SU-DHL-6 (cell line): ENCODE measurements at regions not wholly inside any gene's neighbourhood (a gene's known extent, or its start where the extent isn't known, plus 50 kb on each side); places are given as distances from the start of the nearest gene placed in this dataset.

ENCODE experiments used
- H2AFZ ChIP-seq: fragments of 200-600 bp; sonication (generic); 2 replicates; pipeline ENCODE4 v1.6.1; 2014; ENCODE audit warnings: low read depth, mild to moderate bottlenecking, moderate library complexity, mixed read lengths, antibody characterized with exemption, low read length; ENCODE audit not compliant: severe bottlenecking
- H3F3A ChIP-seq: fragments of 200-600 bp; shearing (Covaris generic); 2 replicates; pipeline ENCODE4 v1.6.0; 2016; ENCODE audit warnings: antibody characterized with exemption, mild to moderate bottlenecking; ENCODE audit not compliant: insufficient read depth
- H3K27ac ChIP-seq: fragments of 200-600 bp; sonication (generic); 2 replicates; pipeline ENCODE4 v1.5.1; 2016; ENCODE audit warnings: low read depth, mild to moderate bottlenecking, low read length, moderate library complexity, mixed read lengths
- H3K27me3 ChIP-seq: fragments of 200-600 bp; sonication (generic), shearing (Covaris generic); 2 replicates; pipeline ENCODE4 v1.6.0; 2014; ENCODE audit warnings: mild to moderate bottlenecking, low read length
- H3K36me3 ChIP-seq: fragments of 200-600 bp; sonication (generic); 2 replicates; pipeline ENCODE4 v1.6.1; 2014; ENCODE audit warnings: mild to moderate bottlenecking, low read length, mixed read lengths
- H3K4me2 ChIP-seq: fragments of 300-600, 200-600 bp; shearing (Covaris generic), sonication (generic); 2 replicates; pipeline ENCODE4 v1.6.0; 2014; ENCODE audit warnings: low read length, low read depth, mild to moderate bottlenecking; ENCODE audit not compliant: poor library complexity, severe bottlenecking
- H3K4me3 ChIP-seq: fragments of 200-600 bp; sonication (generic); 2 replicates; pipeline ENCODE4 v1.5.1; 2014; ENCODE audit warnings: antibody characterized with exemption, low read length, mild to moderate bottlenecking, mixed read lengths; ENCODE audit not compliant: insufficient read depth, poor library complexity, severe bottlenecking
- H3K79me2 ChIP-seq: fragments of 200-600 bp; sonication (generic); 2 replicates; pipeline ENCODE4 v1.6.1; 2014; ENCODE audit warnings: mild to moderate bottlenecking, low read length, moderate library complexity; ENCODE audit not compliant: insufficient read depth
- H3K9ac ChIP-seq: fragments of 200-600 bp; sonication (generic); 2 replicates; pipeline ENCODE4 v1.7.0; 2014; ENCODE audit warnings: mild to moderate bottlenecking, low read length
- H3K9me2 ChIP-seq: fragments of 200-600 bp; sonication (generic); replicated peaks from 2 replicates; pipeline ENCODE4 v1.6.1; 2014; ENCODE audit warnings: low read length; ENCODE audit not compliant: insufficient read depth
- H3K9me3 ChIP-seq: fragments of 200-600 bp; sonication (generic); 2 replicates; pipeline ENCODE4 v1.6.1; 2014; ENCODE audit warnings: low read length, mixed read lengths; ENCODE audit not compliant: insufficient read depth
- H4K20me1 ChIP-seq: fragments of 200-600 bp; sonication (generic); 2 replicates; pipeline ENCODE4 v1.6.1; 2014; ENCODE audit warnings: low read depth, mild to moderate bottlenecking, antibody characterized with exemption, low read length, moderate library complexity, mixed read lengths
- EZH2phosphoT487 ChIP-seq: fragments of 200-600 bp; sonication (generic), shearing (Covaris generic); conservative IDR thresholded peaks from 2 replicates; pipeline ENCODE4 v1.6.1; 2018; ENCODE audit warnings: mild to moderate bottlenecking, antibody characterized with exemption, low read length, moderate library complexity, mixed read lengths
- TF ChIP-seq, protein P1 (sequence below): fragments of 200-600 bp; sonication (generic); IDR thresholded peaks from one replicate; pipeline ENCODE4 v1.5.1; 2017; ENCODE audit warnings: antibody characterized with exemption, mild to moderate bottlenecking, low read length, moderate library complexity; ENCODE audit not compliant: insufficient read depth, poor library complexity, severe bottlenecking

DNA sequence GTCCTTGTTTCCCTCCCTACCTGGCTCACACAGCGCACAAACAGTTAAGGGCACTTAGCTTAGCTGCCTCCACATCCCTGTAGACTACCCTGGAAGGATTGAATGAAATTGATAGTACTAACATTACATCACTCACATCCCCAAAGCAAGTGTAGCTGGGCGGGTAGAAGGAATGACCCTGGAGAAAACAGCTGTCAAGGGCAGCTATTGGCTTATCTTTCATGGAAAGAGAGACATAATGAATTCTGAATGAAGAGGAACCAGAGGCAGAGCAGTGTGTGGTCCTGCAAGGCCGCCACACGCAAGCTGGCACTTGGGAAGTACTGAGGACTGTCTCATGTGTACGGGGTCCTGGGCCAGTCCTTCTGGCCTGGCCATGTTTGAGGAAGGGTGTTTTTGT, 369.6 kb upstream of the RGMA start:
- no peaks in the 10 kb centered on the region for H3K36me3 ChIP-seq
- H2AFZ ChIP-seq: no peak overlapping the region
- TF ChIP-seq, protein P1, sequence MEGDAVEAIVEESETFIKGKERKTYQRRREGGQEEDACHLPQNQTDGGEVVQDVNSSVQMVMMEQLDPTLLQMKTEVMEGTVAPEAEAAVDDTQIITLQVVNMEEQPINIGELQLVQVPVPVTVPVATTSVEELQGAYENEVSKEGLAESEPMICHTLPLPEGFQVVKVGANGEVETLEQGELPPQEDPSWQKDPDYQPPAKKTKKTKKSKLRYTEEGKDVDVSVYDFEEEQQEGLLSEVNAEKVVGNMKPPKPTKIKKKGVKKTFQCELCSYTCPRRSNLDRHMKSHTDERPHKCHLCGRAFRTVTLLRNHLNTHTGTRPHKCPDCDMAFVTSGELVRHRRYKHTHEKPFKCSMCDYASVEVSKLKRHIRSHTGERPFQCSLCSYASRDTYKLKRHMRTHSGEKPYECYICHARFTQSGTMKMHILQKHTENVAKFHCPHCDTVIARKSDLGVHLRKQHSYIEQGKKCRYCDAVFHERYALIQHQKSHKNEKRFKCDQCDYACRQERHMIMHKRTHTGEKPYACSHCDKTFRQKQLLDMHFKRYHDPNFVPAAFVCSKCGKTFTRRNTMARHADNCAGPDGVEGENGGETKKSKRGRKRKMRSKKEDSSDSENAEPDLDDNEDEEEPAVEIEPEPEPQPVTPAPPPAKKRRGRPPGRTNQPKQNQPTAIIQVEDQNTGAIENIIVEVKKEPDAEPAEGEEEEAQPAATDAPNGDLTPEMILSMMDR: no peak
- no peak overlapping the region for H3K9ac ChIP-seq
- H3K4me3 ChIP-seq: no peak overlapping the region
- H4K20me1 ChIP-seq: no peaks in the 10 kb centered on the region
- H3K4me2 ChIP-seq: no peak overlapping the region
- no peaks in the 10 kb centered on the region for H3K9me2 ChIP-seq
- no peaks in the 10 kb centered on the region for H3F3A ChIP-seq
- H3K9me3 ChIP-seq: no peaks in the 10 kb centered on the region
- H3K79me2 ChIP-seq: no peaks in the 10 kb centered on the region
- no peak overlapping the region for H3K27ac ChIP-seq
- H3K27me3 ChIP-seq: no peaks in the 10 kb centered on the region

DNA sequence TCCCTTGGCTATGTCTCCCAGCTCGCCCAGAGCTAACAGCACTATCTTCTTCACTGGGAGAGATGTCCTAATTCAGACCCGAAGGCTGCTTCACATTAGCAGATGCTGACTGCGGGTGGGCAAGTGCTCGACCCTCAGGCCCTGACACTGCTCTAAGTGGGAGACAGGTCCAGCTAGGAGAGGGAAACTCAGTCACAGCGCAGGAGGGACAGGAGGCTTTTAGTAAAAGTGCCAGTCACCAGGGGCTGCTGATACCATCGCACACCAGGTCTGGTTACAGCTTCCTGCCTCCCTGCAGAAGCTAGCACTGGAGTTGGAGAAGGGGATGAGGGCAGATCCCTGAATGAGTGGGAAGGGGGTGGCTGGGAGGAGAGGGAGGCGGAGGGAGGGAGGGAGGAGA, 365.8 kb upstream of the RGMA start:
- no peaks in the 10 kb centered on the region for H4K20me1 ChIP-seq
- H3K27me3 ChIP-seq: no peaks in the 10 kb centered on the region
- no peaks in the 10 kb centered on the region for H3K79me2 ChIP-seq
- TF ChIP-seq, protein P1: no peak
- TF ChIP-seq EZH2phosphoT487: no peak
- H3K9ac ChIP-seq: no peak overlapping the region
- no peak overlapping the region for H3K4me3 ChIP-seq
- no peak overlapping the region for H3K27ac ChIP-seq
- no peaks in the 10 kb centered on the region for H3K9me3 ChIP-seq
- no peak overlapping the region for H3K4me2 ChIP-seq
- no peak overlapping the region for H2AFZ ChIP-seq
- H3K9me2 ChIP-seq: no peaks in the 10 kb centered on the region
- no peaks in the 10 kb centered on the region for H3K36me3 ChIP-seq
- no peaks in the 10 kb centered on the region for H3F3A ChIP-seq

DNA sequence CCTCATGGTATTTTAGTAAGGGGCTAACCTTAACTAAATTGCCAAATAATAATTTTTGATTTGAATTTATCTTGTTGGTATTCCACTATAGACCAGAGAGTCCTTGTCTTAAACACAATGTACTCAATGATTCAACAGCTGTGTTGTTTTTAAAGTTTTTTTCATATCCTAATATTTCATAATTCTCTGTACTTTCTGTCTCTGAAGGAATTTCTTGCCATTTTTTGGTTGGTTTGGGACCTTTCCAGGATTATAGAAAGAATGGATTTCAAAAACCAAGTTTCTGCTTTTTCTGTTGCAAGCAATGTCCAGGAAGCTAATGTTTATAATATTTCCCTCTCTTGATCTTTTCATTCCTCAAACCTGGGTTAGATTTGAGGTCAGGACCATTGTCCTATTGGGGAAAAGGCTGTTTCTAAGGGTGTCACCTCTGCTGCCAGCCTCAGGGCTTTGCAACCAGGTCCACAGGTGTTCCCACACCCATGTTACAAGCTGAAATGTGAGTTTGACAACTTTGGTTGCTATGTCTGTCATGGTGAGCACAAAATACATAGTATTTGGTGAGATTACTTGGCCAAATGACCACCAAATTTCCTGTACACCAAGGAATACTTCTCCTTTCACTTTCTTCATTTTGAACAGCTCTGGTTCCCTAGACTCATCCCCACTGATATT, 363.7 kb upstream of the RGMA start:
- Histone ChIP-seq H4K20me1 (no peaks in the 10 kb centered on the region), H2AFZ (no peak overlapping the region), H3K9ac (no peak overlapping the region), H3K27me3 (no peaks in the 10 kb centered on the region), H3K9me3 (no peaks in the 10 kb centered on the region), H3K4me3 (no peak overlapping the region), H3K4me2 (no peak overlapping the region), H3K79me2 (no peaks in the 10 kb centered on the region), H3K27ac (no peak overlapping the region), H3K9me2 (no peaks in the 10 kb centered on the region), H3K36me3 (no peaks in the 10 kb centered on the region), H3F3A (no peaks in the 10 kb centered on the region)
- TF ChIP-seq, protein P1: no peak
- no peak for TF ChIP-seq EZH2phosphoT487

DNA sequence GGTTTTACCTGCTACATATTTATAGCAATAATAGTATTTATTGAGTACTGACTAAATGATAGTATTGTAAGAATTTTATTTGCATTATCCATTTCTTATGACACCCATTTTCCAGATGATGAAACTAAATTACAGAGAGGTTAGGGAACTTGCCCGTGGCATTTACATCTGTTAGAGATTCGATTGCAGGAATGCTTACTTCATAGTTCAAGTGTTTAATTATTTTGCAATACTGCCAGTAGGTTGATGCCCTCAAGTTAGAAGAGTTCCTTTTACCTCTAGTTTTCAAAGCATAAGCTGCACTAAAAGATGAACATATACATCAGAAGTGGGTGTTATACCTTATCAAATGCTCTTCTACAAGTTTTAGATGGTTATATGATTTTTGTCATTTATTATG, 362.8 kb upstream of the RGMA start:
- Histone ChIP-seq H3K9me3 (no peaks in the 10 kb centered on the region), H2AFZ (no peak overlapping the region), H3K27me3 (no peaks in the 10 kb centered on the region), H3K4me3 (no peak overlapping the region), H3K36me3 (no peaks in the 10 kb centered on the region), H3K27ac (no peak overlapping the region), H3K4me2 (no peak overlapping the region), H3K9me2 (no peaks in the 10 kb centered on the region), H4K20me1 (no peaks in the 10 kb centered on the region), H3F3A (no peaks in the 10 kb centered on the region), H3K79me2 (no peaks in the 10 kb centered on the region), H3K9ac (no peak overlapping the region)
- TF ChIP-seq, protein P1: no peak
- TF ChIP-seq EZH2phosphoT487: no peak
